ENCODE measurements at regions not wholly inside any gene's neighbourhood (a gene's known extent, or its start where the extent isn't known, plus 50 kb on each side); places are given as distances from the start of the nearest gene placed in this dataset.

DNA sequence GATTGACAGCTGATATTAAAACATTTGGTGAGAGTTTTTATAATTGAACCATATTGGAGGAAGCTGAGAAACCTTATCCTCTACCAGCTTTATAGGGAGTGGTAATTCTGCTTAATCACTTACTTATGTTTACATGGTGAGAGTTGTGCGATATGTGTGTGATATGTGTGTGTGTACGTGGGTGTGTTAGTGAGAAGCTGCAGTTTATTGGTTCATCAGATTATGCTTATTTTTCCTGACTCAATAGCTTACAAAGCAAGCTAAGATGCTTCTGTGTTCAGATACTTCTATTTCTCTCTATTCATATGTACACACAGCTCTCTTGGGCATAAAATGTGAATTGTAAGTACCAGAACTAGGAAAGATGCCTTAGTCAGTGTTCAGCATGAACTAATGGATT, 343.7 kb downstream of the GRIA2 start:
- TF ChIP-seq, protein P1, sequence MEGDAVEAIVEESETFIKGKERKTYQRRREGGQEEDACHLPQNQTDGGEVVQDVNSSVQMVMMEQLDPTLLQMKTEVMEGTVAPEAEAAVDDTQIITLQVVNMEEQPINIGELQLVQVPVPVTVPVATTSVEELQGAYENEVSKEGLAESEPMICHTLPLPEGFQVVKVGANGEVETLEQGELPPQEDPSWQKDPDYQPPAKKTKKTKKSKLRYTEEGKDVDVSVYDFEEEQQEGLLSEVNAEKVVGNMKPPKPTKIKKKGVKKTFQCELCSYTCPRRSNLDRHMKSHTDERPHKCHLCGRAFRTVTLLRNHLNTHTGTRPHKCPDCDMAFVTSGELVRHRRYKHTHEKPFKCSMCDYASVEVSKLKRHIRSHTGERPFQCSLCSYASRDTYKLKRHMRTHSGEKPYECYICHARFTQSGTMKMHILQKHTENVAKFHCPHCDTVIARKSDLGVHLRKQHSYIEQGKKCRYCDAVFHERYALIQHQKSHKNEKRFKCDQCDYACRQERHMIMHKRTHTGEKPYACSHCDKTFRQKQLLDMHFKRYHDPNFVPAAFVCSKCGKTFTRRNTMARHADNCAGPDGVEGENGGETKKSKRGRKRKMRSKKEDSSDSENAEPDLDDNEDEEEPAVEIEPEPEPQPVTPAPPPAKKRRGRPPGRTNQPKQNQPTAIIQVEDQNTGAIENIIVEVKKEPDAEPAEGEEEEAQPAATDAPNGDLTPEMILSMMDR (IDR thresholded peaks at IDR 0.05) = no peak
- no peak for TF ChIP-seq POLR2A (IDR thresholded peaks at IDR 0.05)
